ENCODE measurements at regions not wholly inside any gene's neighbourhood (a gene's known extent, or its start where the extent isn't known, plus 50 kb on each side); places are given as distances from the start of the nearest gene placed in this dataset.

GRCh38 chr7:93750986-93751385, 139.6 kb downstream of the TFPI2 start:
- no peak for TF ChIP-seq CTCF (IDR thresholded peaks at IDR 0.05; ENCODE audit: extremely low read depth in 1 of 2, insufficient read depth in 1 of 2, low read depth in 1 of 2, low read length in 2 of 2)
- TF ChIP-seq EZH2 (IDR thresholded peaks at IDR 0.05; ENCODE audit: borderline replicate concordance, low read depth, low read length, severe bottlenecking) = no peak
- TF ChIP-seq, protein P1, sequence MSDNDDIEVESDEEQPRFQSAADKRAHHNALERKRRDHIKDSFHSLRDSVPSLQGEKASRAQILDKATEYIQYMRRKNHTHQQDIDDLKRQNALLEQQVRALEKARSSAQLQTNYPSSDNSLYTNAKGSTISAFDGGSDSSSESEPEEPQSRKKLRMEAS (IDR thresholded peaks at IDR 0.05; ENCODE audit: insufficient read depth, insufficient read length) = no peak
- TF ChIP-seq POLR2AphosphoS5 (IDR thresholded peaks at IDR 0.05; ENCODE audit: insufficient read depth, low read depth, low read length) = no peak
- TF ChIP-seq POLR2A (IDR thresholded peaks at IDR 0.05; ENCODE audit: low read depth, low read length) = no peak

Data from endothelial cell of umbilical vein (primary cell).